ENCODE measurements at regions not wholly inside any gene's neighbourhood (a gene's known extent, or its start where the extent isn't known, plus 50 kb on each side); places are given as distances from the start of the nearest gene placed in this dataset.

DNA sequence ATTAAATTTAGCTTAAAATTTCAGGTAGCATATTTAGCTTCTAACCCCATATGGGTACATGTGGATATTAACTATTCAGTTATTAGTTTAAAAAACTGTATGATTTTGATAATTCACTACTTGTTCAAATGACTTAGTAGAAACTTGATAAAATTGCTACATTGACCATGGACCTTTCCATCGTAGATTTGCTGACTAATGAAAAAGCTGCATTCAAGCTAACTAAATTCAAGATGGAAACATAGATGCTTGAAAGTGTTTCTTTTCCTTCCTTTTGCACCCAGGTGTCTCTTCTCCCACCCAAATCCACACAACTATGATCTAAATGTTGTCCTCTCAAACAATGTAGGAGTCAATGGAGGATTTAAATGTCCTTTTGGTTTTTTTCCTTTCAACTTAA is 439.2 kb downstream of the TBC1D4 start:
- H3K36me3 ChIP-seq (ENCODE audit: control insufficient read depth in 2 of 3, insufficient read depth in 3 of 3, low read length in 3 of 3) = no peaks in the 10 kb centered on the region
- no peaks in the 10 kb centered on the region for H3K27me3 ChIP-seq (ENCODE audit: control insufficient read depth, insufficient read depth, low read length)
- TF ChIP-seq, protein P1, sequence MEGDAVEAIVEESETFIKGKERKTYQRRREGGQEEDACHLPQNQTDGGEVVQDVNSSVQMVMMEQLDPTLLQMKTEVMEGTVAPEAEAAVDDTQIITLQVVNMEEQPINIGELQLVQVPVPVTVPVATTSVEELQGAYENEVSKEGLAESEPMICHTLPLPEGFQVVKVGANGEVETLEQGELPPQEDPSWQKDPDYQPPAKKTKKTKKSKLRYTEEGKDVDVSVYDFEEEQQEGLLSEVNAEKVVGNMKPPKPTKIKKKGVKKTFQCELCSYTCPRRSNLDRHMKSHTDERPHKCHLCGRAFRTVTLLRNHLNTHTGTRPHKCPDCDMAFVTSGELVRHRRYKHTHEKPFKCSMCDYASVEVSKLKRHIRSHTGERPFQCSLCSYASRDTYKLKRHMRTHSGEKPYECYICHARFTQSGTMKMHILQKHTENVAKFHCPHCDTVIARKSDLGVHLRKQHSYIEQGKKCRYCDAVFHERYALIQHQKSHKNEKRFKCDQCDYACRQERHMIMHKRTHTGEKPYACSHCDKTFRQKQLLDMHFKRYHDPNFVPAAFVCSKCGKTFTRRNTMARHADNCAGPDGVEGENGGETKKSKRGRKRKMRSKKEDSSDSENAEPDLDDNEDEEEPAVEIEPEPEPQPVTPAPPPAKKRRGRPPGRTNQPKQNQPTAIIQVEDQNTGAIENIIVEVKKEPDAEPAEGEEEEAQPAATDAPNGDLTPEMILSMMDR (IDR thresholded peaks at IDR 0.05; ENCODE audit: borderline replicate concordance, extremely low read depth, insufficient read depth) = no peak
- H3K27ac ChIP-seq (ENCODE audit: low read depth in 2 of 2, low read length in 2 of 2) = no peak overlapping the region
- H3K9ac ChIP-seq (ENCODE audit: low read length in 3 of 3) = no peak overlapping the region
- no peak for DNase-seq
- H3K9me3 ChIP-seq (ENCODE audit: control insufficient read depth in 2 of 3, insufficient read depth in 1 of 3, low read length in 3 of 3) = no peaks in the 10 kb centered on the region
- intact Hi-C loops (cut with DNase I) = no loop called here
- H3K4me3 ChIP-seq (ENCODE audit: low read length in 3 of 3) = no peak overlapping the region
- FAIRE-seq = no peak
- H3K4me1 ChIP-seq (ENCODE audit: control insufficient read depth in 2 of 3, insufficient read depth in 2 of 3, low read depth in 1 of 3, low read length in 3 of 3) = no peaks in the 10 kb centered on the region

DNA sequence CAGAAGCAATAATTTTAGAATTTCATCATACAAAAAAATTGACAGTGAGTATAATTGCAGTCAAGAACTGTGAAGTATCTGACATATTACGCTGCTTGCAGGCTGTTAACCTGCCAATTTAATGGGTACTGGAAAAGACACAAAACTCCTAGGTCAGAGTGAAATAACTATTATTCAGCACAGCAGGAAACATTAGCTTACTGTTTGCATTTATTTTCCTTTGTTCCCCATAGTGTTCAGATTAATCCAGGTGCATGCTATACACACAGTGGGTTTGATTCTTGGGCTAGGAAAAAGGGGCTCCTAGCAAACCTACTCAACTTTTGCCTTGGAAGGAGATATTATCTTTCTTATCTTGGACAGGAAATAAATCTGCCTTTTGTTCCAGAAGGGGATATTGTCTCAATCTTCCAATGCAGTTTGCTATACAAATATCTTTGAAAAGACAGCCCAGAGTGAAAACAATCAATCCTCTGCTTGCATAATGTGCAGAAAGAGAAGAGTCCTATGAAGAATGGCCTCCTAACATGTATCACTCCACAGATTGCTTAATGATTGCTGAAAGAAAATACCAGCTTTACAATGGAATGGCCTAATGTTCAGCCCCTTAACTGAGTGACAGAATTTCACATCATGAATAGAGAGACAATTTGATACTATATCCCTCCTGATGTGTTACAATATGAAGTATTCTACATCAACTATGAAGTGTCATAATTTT is 443.4 kb downstream of the TBC1D4 start:
- no peak overlapping the region for H3K27ac ChIP-seq (ENCODE audit: low read depth in 2 of 2, low read length in 2 of 2)
- FAIRE-seq (no peak), DNase-seq (no peak)
- TF ChIP-seq, protein P1 (IDR thresholded peaks at IDR 0.05; ENCODE audit: borderline replicate concordance, extremely low read depth, insufficient read depth) = no peak
- peaks cover 0 to 11% (median 4%) of the 10 kb centered on the region in 3 donors for H3K9me3 ChIP-seq (ENCODE audit: control insufficient read depth in 2 of 3, insufficient read depth in 1 of 3, low read length in 3 of 3)
- H3K36me3 ChIP-seq (ENCODE audit: control insufficient read depth in 2 of 3, insufficient read depth in 3 of 3, low read length in 3 of 3) = no peaks in the 10 kb centered on the region
- H3K9ac ChIP-seq (ENCODE audit: low read length in 3 of 3) = no peak overlapping the region
- H3K27me3 ChIP-seq (ENCODE audit: control insufficient read depth, insufficient read depth, low read length) = no peaks in the 10 kb centered on the region
- intact Hi-C loops (cut with DNase I) = no loop called here
- no peaks in the 10 kb centered on the region for H3K4me1 ChIP-seq (ENCODE audit: control insufficient read depth in 2 of 3, insufficient read depth in 2 of 3, low read depth in 1 of 3, low read length in 3 of 3)
- H3K4me3 ChIP-seq (ENCODE audit: low read length in 3 of 3) = no peak overlapping the region

DNA sequence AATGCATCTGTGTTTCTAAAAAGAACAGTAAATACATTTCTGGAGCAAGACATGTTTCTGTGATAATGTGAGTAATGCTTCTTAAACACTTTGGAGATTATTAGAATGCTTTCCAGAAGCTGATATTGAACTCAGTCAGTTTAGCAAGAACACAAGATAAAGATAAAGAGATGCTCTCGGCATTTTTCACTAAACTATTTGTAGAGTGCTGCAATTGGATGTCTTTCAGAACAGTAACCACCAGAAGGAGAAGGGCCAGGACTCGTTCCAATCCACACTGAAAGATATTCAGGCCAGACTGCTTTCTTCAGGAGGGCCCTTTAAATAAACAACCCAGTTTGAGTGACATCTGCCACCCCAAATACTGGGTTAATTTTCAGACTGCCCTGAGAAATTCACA is 456.0 kb downstream of the TBC1D4 start:
- H3K36me3 ChIP-seq (ENCODE audit: control insufficient read depth in 2 of 3, insufficient read depth in 3 of 3, low read length in 3 of 3) = no peaks in the 10 kb centered on the region
- FAIRE-seq = no peak
- H3K4me3 ChIP-seq (ENCODE audit: low read length in 3 of 3) = no peak overlapping the region
- H3K4me1 ChIP-seq (ENCODE audit: control insufficient read depth in 2 of 3, insufficient read depth in 2 of 3, low read depth in 1 of 3, low read length in 3 of 3) = no peaks in the 10 kb centered on the region
- no peak for DNase-seq
- peaks cover 0 to 3% (median 2%) of the 10 kb centered on the region in 3 donors for H3K9me3 ChIP-seq (ENCODE audit: control insufficient read depth in 2 of 3, insufficient read depth in 1 of 3, low read length in 3 of 3)
- TF ChIP-seq, protein P1 (IDR thresholded peaks at IDR 0.05; ENCODE audit: borderline replicate concordance, extremely low read depth, insufficient read depth) = no peak
- H3K27me3 ChIP-seq (ENCODE audit: control insufficient read depth, insufficient read depth, low read length) = no peaks in the 10 kb centered on the region
- no peak overlapping the region for H3K9ac ChIP-seq (ENCODE audit: low read length in 3 of 3)
- intact Hi-C loops (cut with DNase I) = no loop called here
- no peak overlapping the region for H3K27ac ChIP-seq (ENCODE audit: low read depth in 2 of 2, low read length in 2 of 2)

DNA sequence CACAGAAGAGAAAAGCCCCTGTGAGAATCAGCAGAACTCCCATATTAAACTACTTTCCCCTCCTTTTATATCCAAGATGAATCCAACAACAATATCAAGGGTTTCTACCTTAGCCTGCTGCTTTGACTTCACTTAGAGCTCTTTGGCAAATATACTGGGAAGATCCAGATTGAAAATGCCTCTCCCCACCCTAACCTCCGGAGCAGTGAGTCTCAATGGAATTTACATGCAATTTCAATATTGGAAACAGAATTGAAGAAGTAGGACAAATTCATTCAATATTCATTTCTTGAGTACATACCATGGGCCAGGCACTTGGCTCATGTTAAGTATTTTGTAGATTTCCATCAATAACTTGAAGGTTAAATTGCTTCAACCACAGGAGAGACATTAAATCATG is 457.4 kb downstream of the TBC1D4 start:
- Histone ChIP-seq H3K9ac (ENCODE audit: low read length in 3 of 3) (no peak overlapping the region), H3K36me3 (ENCODE audit: control insufficient read depth in 2 of 3, insufficient read depth in 3 of 3, low read length in 3 of 3) (no peaks in the 10 kb centered on the region), H3K27ac (ENCODE audit: low read depth in 2 of 2, low read length in 2 of 2) (no peak overlapping the region), H3K4me3 (ENCODE audit: low read length in 3 of 3) (no peak overlapping the region), H3K4me1 (ENCODE audit: control insufficient read depth in 2 of 3, insufficient read depth in 2 of 3, low read depth in 1 of 3, low read length in 3 of 3) (no peaks in the 10 kb centered on the region), H3K9me3 (ENCODE audit: control insufficient read depth in 2 of 3, insufficient read depth in 1 of 3, low read length in 3 of 3) (peaks cover 0 to 3% (median 0%) of the 10 kb centered on the region in 3 donors), H3K27me3 (ENCODE audit: control insufficient read depth, insufficient read depth, low read length) (no peaks in the 10 kb centered on the region)
- TF ChIP-seq, protein P1 (IDR thresholded peaks at IDR 0.05; ENCODE audit: borderline replicate concordance, extremely low read depth, insufficient read depth) = no peak
- intact Hi-C loops (cut with DNase I) = no loop called here
- DNase-seq (no peak), FAIRE-seq (no peak)
